ENCODE measurements at regions not wholly inside any gene's neighbourhood (a gene's known extent, or its start where the extent isn't known, plus 50 kb on each side); places are given as distances from the start of the nearest gene placed in this dataset.
"Not testable (repeated sequence)": the region's sequence is repeated elsewhere in the genome, so short reads cannot be mapped to it uniquely, and the experiment has no call there.

GRCh38 chr14:85316701-85317410, 213.1 kb upstream of the FLRT2 start:
- DNase-seq (ENCODE audit: low read depth in 4 of 4, low spot score in 3 of 4), result no peak

DNA sequence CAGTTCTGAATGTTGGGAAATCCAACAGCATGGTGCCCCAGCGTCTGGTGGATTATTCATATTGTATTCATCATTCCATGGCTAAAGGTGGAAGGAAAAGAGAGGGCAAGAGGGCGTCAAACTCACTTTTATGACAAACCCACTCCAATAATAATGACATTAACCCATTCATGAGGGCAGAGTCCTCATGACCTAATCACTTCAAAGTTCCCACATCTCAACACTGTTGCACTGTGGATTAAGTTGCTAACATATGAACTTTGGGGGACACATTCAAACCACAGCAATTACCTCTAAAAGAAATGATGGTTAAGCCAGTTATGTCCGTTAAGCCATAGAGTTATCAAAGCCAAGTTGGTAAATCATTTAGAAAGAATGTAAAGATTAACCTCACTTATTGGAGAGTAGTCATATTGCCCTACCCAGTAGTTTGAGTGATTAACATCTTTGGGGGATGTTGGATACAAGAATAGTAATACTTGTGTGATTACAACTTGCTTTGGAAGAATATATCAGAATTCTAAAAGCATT, 212.4 kb upstream of the FLRT2 start:
- no peak for DNase-seq (ENCODE audit: low read depth in 4 of 4, low spot score in 3 of 4)

- no peak for DNase-seq (ENCODE audit: low read depth in 4 of 4, low spot score in 3 of 4)
These were observed 210.8 kb upstream of the FLRT2 start for GRCh38 chr14:85319101-85319500.

DNA sequence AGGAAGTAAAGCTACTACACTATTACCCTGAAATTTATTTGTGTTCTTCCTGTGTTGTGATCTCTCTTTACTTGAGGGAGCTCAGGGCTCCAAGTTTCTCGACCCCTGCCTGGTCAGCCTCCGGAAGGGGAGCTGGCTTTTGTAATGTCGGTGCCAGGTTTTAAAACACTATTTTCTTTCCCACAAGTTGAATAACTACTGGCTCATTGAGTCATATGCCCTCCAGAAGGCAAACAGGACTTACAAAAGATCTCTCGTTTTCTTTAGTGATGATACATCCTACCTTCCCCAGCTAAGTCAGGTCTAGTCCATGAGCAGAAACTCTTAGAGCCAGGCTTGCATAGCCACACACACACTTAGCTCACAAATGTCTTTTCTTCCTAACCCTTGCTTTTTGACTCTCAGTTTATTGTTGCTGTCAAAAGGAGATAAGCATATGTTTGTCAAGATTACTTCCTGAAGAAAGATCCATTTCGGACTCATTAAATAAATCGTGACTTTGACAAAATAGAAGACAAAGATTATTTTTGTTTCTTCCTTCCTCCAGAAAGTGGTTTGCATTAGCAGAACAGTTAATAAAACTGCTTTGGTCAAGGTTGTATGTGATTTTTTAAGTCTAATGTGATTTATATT, 209.8 kb upstream of the FLRT2 start:
- no peak for DNase-seq (ENCODE audit: low read depth in 4 of 4, low spot score in 3 of 4)

- no peak for DNase-seq (ENCODE audit: low read depth in 4 of 4, low spot score in 3 of 4)
These were observed 204.6 kb upstream of the FLRT2 start for GRCh38 chr14:85325134-85326017.

DNA sequence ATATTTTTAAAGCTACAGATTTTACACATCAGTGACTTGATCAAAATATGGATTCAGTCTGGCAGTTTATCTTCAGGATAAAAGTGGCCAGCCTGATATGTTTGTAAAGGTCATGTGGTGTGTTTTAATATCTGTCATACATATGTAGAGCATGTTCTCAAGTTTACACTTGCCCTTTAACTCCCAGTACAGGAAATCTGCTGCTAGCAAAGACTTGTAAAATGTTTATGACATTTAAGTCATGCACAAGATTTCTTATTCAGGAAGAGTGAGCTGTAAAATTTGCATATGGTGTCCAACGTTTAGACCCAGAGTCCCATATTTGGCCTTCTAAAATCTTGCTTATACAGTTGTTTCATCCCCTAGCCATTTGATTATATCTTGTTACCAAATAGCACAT, 197.5 kb upstream of the FLRT2 start:
- DNase-seq (ENCODE audit: low read depth in 4 of 4, low spot score in 3 of 4), result no peak

- no peak for DNase-seq (ENCODE audit: low read depth in 4 of 4, low spot score in 3 of 4)
These were observed 196.6 kb upstream of the FLRT2 start for GRCh38 chr14:85333313-85333712.

DNA sequence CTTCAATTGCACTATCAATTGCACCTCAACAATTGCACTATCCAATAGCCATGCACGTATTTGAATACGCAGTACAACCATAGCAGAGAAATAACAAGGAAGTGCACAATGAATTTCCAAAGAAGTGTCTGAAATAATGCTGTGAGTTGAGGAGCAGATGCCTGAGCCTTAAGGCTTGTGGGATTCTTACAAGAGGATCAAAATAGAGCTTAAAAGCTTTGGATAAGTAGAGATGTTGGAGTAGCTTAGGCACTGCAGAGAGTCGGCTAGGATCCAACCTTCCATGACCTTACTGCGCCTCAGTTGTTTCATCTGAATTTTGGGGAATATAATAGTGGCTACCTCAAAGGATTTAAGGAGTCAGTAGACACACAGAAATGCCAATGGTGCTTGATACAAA, 196.1 kb upstream of the FLRT2 start:
- no peak for DNase-seq (ENCODE audit: low read depth in 4 of 4, low spot score in 3 of 4)

DNA sequence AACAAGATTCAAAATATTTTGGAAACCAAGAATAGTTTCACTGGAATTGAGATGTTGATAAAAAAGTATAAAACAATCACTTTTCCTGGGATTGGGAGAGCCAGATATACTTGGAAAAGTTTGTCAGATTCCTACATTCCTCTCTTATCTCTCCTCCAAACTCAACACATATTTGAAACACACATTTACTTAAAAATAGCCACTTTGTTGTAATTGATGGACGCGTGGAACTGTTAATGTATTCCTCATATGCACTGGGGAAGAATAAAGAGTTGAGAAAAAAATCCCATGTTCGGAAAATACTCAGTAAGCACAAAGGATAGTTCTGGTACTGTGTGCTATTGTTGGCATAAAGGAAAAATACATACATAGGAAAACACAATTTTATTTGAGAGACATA, 195.6 kb upstream of the FLRT2 start:
- DNase-seq (ENCODE audit: low read depth in 4 of 4, low spot score in 3 of 4), result no peak

DNA sequence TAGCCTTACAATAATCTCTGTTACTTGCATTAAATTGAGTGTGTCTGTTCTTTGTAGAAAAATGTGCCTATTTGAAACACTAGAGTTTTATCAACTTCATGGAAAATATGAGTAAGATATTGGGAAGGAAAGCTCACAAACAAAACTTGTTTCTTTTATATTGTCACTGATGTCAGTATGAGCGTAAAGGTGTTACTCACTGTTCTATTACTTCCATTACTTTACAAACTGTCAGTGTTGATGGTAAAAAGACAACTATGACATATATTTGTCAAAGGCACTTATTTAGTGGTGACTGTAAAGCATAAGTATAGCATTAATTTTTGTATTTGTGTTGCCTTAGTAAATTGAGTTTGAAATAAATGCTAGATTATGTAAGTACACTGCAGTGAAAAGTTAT, 193.7 kb upstream of the FLRT2 start:
- DNase-seq (ENCODE audit: low read depth in 4 of 4, low spot score in 3 of 4), result no peak

- no peak for DNase-seq (ENCODE audit: low read depth in 4 of 4, low spot score in 3 of 4)
These were observed 193.1 kb upstream of the FLRT2 start for GRCh38 chr14:85336817-85337216.

- DNase-seq (ENCODE audit: low read depth in 4 of 4, low spot score in 3 of 4), result peak in 1 of 4 donors; percentile 12
These were observed 191.0 kb upstream of the FLRT2 start for GRCh38 chr14:85338895-85339294.

- DNase-seq (ENCODE audit: low read depth in 4 of 4, low spot score in 3 of 4), result no peak
These were observed 186.9 kb upstream of the FLRT2 start for GRCh38 chr14:85342858-85343607.

DNA sequence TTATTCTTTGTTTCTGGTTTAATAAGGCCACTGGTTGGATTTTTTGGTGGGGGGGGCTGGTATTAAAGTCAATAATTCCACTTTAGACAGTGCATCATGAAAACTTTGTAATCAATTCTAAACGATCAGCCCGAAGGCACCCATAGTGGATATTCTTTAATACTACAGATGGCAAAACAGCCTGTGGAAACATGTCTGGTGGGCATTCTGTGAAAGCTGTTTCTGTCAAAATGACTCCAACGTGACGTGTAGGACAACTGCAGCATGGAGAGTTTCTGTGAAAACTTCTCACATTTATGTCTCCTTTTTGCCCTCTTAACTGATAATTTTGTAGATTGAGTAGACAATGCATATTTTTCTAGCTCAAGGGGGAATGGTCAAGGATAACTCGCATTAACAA, 185.8 kb upstream of the FLRT2 start:
- DNase-seq (ENCODE audit: low read depth in 4 of 4, low spot score in 3 of 4), result no peak

DNA sequence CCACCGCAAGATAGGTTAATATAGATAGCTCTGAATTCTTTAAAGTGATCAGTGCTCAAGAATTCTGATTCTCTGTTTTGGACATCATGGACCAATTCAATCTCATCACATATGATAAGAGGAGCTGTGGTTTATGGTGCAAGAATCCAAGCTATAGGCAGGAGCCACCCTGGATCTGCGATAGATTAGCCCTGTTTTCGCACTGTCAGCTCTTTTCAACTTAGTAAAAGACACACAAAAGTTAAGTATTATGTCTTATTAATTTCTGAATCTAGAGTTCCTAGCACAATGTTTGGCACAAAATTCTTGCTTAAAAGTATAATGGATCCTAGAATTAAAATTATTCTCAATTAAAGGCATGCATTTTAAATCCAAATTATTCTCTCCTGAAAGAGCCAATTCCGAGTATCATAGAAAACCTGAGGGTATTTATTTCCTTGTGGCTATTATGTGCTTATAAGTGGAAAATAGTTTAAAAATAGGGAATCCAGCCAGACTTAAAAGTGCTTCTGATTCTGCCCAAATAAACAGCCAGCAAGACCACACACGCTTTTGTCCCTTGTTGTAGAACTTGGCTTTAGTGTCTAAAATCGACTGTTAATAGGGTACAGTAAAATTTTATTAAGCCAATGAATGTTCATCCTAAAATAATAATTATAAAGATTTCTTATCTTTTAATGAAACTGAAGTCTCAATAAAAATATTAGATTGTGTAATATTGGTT, 184.9 kb upstream of the FLRT2 start:
- DNase-seq (ENCODE audit: low read depth in 4 of 4, low spot score in 3 of 4), result no peak

- DNase-seq (ENCODE audit: low read depth in 4 of 4, low spot score in 3 of 4), result no peak
These were observed 179.3 kb upstream of the FLRT2 start for GRCh38 chr14:85350667-85351066.

DNA sequence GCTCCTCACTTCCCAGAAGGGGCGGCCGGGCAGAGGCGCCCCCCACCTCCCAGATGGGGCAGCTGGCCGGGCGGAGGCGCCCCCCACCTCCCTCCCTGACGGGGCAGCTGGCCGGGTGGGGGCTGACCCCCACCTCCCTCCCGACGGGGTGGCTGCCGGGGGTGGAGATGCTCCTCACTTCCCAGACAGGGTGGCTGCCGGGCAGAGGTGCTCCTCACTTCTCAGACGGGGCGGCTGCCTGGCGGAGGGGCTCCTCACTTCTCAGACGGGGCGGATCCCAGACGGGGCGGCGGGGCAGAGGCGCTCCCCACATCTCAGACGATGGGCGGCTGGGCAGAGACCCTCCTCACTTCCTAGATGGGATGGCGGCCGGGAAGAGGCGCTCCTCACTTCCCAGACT, 177.4 kb upstream of the FLRT2 start:
- DNase-seq (ENCODE audit: low read depth in 4 of 4, low spot score in 3 of 4), result not testable (repeated sequence)

- DNase-seq (ENCODE audit: low read depth in 4 of 4, low spot score in 3 of 4), result no peak
These were observed 172.8 kb upstream of the FLRT2 start for GRCh38 chr14:85357120-85357519.

DNA sequence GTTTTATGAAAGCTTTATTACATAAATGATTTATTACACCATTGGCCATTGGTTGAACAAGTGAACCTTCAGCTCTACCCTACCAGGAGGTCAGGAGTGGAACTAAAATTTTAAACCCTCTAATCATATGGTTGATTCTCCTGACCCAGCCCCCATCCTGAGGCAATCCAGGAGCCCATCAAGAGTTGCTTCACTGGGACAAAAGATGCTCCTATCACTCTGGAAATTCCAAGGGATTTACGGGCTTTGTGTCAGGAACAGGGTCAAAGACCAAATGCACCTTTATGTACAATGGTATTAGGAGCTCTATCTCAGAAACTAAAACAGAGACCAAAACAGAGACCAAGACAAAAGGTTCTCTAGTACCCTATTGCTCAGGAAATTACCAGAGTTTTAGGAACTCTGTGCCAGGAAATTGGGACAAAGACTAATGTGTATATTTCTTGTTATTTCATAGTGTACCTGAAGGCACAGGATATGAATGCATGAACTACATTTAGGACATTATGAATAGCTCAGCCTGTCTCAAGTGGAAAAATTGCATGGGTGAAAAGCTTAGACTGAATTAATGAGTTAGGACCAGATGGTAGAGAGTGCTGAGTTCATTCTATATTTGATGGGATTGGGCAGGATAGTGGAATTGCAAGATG, 171.7 kb upstream of the FLRT2 start:
- DNase-seq (ENCODE audit: low read depth in 4 of 4, low spot score in 3 of 4), result no peak

DNA sequence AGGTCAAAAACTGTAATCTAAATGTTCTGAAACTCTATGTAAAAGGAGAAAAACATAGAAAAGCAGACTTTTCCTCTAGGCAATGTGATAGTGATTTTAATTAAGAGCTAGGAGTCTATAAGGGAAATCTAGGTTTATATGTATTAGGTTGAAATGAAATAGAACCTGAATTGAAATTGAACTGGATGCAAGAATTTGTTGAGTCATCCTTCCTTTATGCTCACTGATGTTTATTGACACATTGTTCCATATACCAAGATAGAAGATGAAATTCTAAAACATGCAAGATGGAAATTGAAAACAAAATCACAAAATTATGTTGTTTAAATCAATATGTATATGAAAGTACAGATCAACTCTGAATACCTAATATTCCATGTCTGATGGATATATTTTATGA, 170.4 kb upstream of the FLRT2 start:
- no peak for DNase-seq (ENCODE audit: low read depth in 4 of 4, low spot score in 3 of 4)
